Glutamatergic neuron (in vitro differentiated cells): ENCODE measurements at regions not wholly inside any gene's neighbourhood (a gene's known extent, or its start where the extent isn't known, plus 50 kb on each side); places are given as distances from the start of the nearest gene placed in this dataset.

Experiments used
- DNase-seq: peaks from one replicate; pipeline ENCODE4 v3.0.0; 2022
- H3K27ac Mint-ChIP-seq: one replicate; pipeline ENCODE4 v1.8.0; 2020; ENCODE audit warnings: mild to moderate bottlenecking, mixed read lengths, inconsistent platforms; ENCODE audit not compliant: unreplicated experiment
- H3K27me3 Mint-ChIP-seq: one replicate; pipeline ENCODE4 v1.8.0; 2020; ENCODE audit warnings: mild to moderate bottlenecking, moderate library complexity, mixed read lengths, inconsistent platforms; ENCODE audit not compliant: unreplicated experiment
- H3K36me3 Mint-ChIP-seq: one replicate; pipeline ENCODE4 v1.8.0; 2020; ENCODE audit warnings: mild to moderate bottlenecking, mixed read lengths, inconsistent platforms; ENCODE audit not compliant: unreplicated experiment
- H3K4me1 Mint-ChIP-seq: one replicate; pipeline ENCODE4 v1.8.0; 2020; ENCODE audit warnings: mild to moderate bottlenecking, low read depth, mixed read lengths, inconsistent platforms; ENCODE audit not compliant: unreplicated experiment
- H3K4me3 Mint-ChIP-seq: one replicate; pipeline ENCODE4 v1.8.0; 2020; ENCODE audit warnings: mild to moderate bottlenecking, mixed read lengths, inconsistent platforms; ENCODE audit not compliant: unreplicated experiment
- H3K9me3 Mint-ChIP-seq: one replicate; pipeline ENCODE4 v1.8.0; 2020; ENCODE audit warnings: mild to moderate bottlenecking, moderate library complexity, mixed read lengths, inconsistent platforms; ENCODE audit not compliant: unreplicated experiment
- CTCF ChIP-seq: fragments of 200-600 bp; sonication (generic); IDR thresholded peaks from one replicate; pipeline ENCODE4 v1.5.0; 2021; ENCODE audit not compliant: partially characterized antibody, unreplicated experiment

- Mint-ChIP-seq H3K27me3 (no peaks in the 10 kb centered on the region), H3K36me3 (no peaks in the 10 kb centered on the region), H3K4me1 (no peaks in the 10 kb centered on the region), H3K4me3 (no peak overlapping the region), H3K27ac (no peak overlapping the region), H3K9me3 (no peaks in the 10 kb centered on the region)
- TF ChIP-seq CTCF: no peak
- no peak for DNase-seq
Measured at GRCh38 chr13:58119804-58120203, 488.3 kb downstream of the PCDH17 start.

- Mint-ChIP-seq H3K9me3 (no peaks in the 10 kb centered on the region), H3K4me1 (no peaks in the 10 kb centered on the region), H3K27ac (no peak overlapping the region), H3K27me3 (no peaks in the 10 kb centered on the region), H3K4me3 (no peak overlapping the region), H3K36me3 (no peaks in the 10 kb centered on the region)
- DNase-seq: no peak
- no peak for TF ChIP-seq CTCF
Measured at GRCh38 chr13:58126496-58126895, 495.0 kb downstream of the PCDH17 start.

- Mint-ChIP-seq H3K4me3 (no peak overlapping the region), H3K27me3 (no peaks in the 10 kb centered on the region), H3K36me3 (peaks cover 13% of the 10 kb centered on the region), H3K9me3 (no peaks in the 10 kb centered on the region), H3K4me1 (no peaks in the 10 kb centered on the region), H3K27ac (no peak overlapping the region)
- no peak for DNase-seq
- TF ChIP-seq CTCF: no peak
Measured at GRCh38 chr13:58134012-58134411, 502.5 kb downstream of the PCDH17 start.

- Mint-ChIP-seq H3K4me3 (no peak overlapping the region), H3K9me3 (no peaks in the 10 kb centered on the region), H3K27me3 (no peaks in the 10 kb centered on the region), H3K27ac (no peak overlapping the region), H3K4me1 (no peaks in the 10 kb centered on the region), H3K36me3 (peaks cover 13% of the 10 kb centered on the region)
- no peak for TF ChIP-seq CTCF
- DNase-seq: no peak
Measured at GRCh38 chr13:58134525-58134924, 503.0 kb downstream of the PCDH17 start.

- Mint-ChIP-seq H3K27ac (no peak overlapping the region), H3K9me3 (peaks cover 4% of the 10 kb centered on the region), H3K4me1 (no peaks in the 10 kb centered on the region), H3K36me3 (no peaks in the 10 kb centered on the region), H3K4me3 (no peak overlapping the region), H3K27me3 (no peaks in the 10 kb centered on the region)
- DNase-seq: no peak
- no peak for TF ChIP-seq CTCF
Measured at GRCh38 chr13:58142952-58143351, 511.4 kb downstream of the PCDH17 start.
